ENCODE measurements at regions not wholly inside any gene's neighbourhood (a gene's known extent, or its start where the extent isn't known, plus 50 kb on each side); places are given as distances from the start of the nearest gene placed in this dataset.

DNA sequence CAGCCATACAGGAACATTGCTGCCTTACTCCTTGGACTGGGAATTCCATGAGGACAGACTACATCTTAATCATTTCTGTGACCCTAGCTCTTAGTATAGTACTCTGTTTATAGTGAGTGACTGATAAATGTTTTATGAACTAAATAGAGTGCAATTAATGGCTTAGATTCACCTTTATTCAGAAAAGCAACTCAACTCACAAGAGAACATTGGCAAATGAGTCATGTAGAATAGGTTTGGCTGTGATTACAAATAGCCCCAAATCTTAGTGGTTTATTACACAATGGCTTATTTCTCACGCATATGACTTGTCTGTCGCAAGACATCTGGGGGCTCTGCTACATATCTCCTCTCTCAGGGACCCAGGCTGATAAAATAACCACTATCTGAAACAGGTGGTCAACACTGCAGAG is 121.6 kb upstream of the KL start:
- TF ChIP-seq, protein P1, sequence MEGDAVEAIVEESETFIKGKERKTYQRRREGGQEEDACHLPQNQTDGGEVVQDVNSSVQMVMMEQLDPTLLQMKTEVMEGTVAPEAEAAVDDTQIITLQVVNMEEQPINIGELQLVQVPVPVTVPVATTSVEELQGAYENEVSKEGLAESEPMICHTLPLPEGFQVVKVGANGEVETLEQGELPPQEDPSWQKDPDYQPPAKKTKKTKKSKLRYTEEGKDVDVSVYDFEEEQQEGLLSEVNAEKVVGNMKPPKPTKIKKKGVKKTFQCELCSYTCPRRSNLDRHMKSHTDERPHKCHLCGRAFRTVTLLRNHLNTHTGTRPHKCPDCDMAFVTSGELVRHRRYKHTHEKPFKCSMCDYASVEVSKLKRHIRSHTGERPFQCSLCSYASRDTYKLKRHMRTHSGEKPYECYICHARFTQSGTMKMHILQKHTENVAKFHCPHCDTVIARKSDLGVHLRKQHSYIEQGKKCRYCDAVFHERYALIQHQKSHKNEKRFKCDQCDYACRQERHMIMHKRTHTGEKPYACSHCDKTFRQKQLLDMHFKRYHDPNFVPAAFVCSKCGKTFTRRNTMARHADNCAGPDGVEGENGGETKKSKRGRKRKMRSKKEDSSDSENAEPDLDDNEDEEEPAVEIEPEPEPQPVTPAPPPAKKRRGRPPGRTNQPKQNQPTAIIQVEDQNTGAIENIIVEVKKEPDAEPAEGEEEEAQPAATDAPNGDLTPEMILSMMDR (IDR thresholded peaks at IDR 0.05): no peak
- TF ChIP-seq, protein P2, sequence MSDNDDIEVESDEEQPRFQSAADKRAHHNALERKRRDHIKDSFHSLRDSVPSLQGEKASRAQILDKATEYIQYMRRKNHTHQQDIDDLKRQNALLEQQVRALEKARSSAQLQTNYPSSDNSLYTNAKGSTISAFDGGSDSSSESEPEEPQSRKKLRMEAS (IDR thresholded peaks at IDR 0.05): no peak
- no peak for TF ChIP-seq HDAC2 (IDR thresholded peaks at IDR 0.05)
- TF ChIP-seq, protein P3, sequence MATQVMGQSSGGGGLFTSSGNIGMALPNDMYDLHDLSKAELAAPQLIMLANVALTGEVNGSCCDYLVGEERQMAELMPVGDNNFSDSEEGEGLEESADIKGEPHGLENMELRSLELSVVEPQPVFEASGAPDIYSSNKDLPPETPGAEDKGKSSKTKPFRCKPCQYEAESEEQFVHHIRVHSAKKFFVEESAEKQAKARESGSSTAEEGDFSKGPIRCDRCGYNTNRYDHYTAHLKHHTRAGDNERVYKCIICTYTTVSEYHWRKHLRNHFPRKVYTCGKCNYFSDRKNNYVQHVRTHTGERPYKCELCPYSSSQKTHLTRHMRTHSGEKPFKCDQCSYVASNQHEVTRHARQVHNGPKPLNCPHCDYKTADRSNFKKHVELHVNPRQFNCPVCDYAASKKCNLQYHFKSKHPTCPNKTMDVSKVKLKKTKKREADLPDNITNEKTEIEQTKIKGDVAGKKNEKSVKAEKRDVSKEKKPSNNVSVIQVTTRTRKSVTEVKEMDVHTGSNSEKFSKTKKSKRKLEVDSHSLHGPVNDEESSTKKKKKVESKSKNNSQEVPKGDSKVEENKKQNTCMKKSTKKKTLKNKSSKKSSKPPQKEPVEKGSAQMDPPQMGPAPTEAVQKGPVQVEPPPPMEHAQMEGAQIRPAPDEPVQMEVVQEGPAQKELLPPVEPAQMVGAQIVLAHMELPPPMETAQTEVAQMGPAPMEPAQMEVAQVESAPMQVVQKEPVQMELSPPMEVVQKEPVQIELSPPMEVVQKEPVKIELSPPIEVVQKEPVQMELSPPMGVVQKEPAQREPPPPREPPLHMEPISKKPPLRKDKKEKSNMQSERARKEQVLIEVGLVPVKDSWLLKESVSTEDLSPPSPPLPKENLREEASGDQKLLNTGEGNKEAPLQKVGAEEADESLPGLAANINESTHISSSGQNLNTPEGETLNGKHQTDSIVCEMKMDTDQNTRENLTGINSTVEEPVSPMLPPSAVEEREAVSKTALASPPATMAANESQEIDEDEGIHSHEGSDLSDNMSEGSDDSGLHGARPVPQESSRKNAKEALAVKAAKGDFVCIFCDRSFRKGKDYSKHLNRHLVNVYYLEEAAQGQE (IDR thresholded peaks at IDR 0.05): no peak
- TF ChIP-seq CHD4 (IDR thresholded peaks at IDR 0.05; ENCODE audit: borderline replicate concordance): no peak
- TF ChIP-seq, protein P4, sequence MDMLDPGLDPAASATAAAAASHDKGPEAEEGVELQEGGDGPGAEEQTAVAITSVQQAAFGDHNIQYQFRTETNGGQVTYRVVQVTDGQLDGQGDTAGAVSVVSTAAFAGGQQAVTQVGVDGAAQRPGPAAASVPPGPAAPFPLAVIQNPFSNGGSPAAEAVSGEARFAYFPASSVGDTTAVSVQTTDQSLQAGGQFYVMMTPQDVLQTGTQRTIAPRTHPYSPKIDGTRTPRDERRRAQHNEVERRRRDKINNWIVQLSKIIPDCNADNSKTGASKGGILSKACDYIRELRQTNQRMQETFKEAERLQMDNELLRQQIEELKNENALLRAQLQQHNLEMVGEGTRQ (IDR thresholded peaks at IDR 0.05): no peak
- no peak for TF ChIP-seq KDM1A (IDR thresholded peaks at IDR 0.05; ENCODE audit: low read depth)
- no peak for TF ChIP-seq PHF8 (IDR thresholded peaks at IDR 0.05; ENCODE audit: borderline replicate concordance, low read depth)
- no peak for TF ChIP-seq BHLHE40 (IDR thresholded peaks at IDR 0.05; ENCODE audit: low read depth, low read length)
- no peak for TF ChIP-seq POLR2A (IDR thresholded peaks at IDR 0.05; ENCODE audit: low read length)
- no peak for TF ChIP-seq MAZ (IDR thresholded peaks at IDR 0.05; ENCODE audit: borderline replicate concordance, low read depth, low read length)
- TF ChIP-seq RFX5 (IDR thresholded peaks at IDR 0.05): no peak
- no peak for TF ChIP-seq FOSL2 (IDR thresholded peaks at IDR 0.05)
- no peak for TF ChIP-seq FOSL2 (CRISPR knock-in tag; IDR thresholded peaks at IDR 0.05)
